GM19468 (cell line): ENCODE measurements at regions not wholly inside any gene's neighbourhood (a gene's known extent, or its start where the extent isn't known, plus 50 kb on each side); places are given as distances from the start of the nearest gene placed in this dataset.

Source experiments
- ATAC-seq: cut with Tn5 transposase; IDR thresholded peaks from one replicate; pipeline ENCODE4 v1.9.1; 2021; ENCODE audit warnings: mild to moderate bottlenecking, moderate library complexity, moderate number of reproducible peaks; ENCODE audit not compliant: unreplicated experiment; ENCODE audit errors: extremely low read depth

DNA sequence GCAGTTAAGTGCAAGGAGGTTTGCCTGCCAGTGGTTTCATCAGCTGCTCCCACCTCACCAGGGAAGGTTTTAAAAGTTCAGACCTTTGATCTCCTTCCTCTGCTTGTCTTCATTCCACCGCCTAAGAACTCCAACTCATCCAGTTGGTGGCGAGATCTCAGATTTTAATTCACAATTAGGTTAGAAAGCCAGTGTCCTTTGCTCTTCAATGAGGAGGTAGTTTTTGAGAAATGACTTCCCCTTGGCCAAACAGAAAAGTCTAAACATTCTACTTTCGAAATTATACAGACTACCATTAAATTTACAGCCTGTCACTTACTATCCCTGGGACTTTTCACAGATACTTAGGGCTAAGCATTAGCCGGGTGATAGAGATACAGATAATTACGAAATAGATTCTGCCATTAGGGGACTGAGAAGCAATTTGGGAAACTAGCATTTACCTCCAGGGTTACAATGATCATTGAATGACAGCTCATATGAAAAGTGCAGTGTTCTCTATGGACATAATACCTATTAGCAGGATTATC is 513.4 kb upstream of the GHITM start:
- ATAC-seq: no peak

- ATAC-seq: no peak
Observed at GRCh38 chr10:83632701-83633100, 506.6 kb upstream of the GHITM start.

DNA sequence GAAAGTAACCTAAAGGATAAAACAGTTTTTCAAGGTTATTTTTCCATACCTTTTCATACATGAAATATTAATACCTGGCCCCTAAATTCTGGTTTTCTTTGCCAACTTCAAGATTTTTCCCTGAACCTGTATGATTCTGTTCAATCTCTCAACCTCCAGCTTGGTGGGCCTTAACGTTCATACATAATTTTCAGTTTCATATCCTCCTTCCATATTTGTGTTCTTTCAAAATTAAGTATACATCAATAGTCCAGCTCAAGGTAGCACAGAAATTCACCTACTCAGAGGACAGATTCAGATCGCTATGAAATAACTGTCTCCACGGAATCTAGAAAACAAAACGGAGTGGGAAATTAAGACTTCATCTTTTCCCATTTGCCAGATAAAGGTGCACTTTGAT is 505.8 kb upstream of the GHITM start:
- no peak for ATAC-seq

DNA sequence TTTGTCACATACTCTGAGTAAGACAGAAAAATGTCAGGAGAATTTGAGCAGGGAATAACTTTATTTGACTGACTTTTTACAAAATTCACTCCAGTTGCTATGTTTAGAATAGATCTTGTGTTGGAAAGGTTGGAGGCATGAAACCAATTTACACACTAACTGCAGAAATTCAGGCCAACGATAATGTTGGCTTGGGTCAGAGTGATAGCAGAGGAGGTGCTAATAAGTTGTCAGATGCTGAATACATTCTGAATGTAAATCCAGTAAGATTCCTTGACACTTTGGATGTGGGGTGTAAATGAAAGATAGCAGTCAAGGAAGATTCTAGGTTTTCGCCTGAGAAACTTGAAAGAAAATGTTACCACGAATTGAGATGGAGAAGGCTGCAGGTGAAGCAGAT is 502.5 kb upstream of the GHITM start:
- no peak for ATAC-seq

GRCh38 chr10:83647526-83647925 is 491.8 kb upstream of the GHITM start:
- no peak for ATAC-seq

DNA sequence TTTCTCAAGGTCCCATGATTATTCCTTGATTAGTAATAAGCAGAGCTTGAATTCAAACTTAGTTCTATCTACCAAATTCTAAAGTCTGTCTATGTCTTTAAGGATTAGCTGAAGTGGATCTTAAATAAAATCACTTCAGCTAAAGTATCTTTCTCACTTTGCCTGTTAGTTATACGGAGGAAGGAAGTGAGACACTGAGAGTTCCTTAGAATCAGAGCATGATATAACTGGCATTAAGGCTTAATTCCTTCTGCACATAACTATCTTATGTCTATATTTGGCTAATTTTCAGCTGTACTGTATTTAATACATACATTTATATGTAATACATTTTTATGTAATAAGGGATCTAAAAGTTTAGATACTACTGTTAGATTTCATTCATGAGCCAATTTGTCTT is 491.1 kb upstream of the GHITM start:
- no peak for ATAC-seq

GRCh38 chr10:83649471-83649870 is 489.8 kb upstream of the GHITM start:
- ATAC-seq: no peak

GRCh38 chr10:83654689-83655088 is 484.6 kb upstream of the GHITM start:
- ATAC-seq: no peak

DNA sequence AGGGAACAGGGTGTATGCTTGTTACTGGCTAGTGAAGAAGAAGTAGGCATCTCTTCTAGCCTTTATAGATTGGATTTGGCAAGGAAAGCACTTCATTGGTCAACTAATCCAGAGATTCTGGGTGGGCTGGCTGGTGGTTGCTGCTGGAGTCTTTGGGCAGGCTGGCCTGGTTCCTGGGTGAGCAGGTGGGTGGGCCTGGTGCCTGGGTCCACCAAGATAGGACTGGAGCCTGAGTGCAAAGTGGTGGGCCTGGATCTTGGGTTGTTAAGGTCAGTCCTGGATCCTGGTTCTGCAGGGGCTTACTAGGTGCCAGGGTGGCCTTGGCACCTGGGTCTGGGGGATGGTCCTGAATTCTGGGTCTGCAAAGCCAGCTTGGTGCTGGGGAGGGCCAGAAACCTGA is 482.4 kb upstream of the GHITM start:
- no peak for ATAC-seq

GRCh38 chr10:83657487-83657886 is 481.8 kb upstream of the GHITM start:
- ATAC-seq: no peak

DNA sequence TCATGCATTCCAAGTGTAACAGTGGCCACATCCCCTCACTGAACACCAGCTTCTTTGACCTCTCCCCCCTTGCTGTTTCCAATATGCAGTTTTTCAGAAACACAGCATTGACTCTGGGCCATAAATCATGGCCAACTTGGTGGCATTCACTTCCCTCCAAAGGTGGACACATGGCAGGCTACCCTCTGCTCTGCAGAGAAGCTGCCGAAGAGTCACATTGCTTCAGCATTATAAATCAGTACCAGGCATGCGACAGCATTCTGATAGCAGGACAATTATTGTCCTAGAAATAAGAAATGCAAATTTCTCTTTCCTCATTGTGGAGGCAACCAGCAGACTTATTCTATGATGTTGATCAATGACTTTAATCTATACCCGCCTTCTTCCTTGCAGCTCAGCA is 475.4 kb upstream of the GHITM start:
- ATAC-seq: no peak

DNA sequence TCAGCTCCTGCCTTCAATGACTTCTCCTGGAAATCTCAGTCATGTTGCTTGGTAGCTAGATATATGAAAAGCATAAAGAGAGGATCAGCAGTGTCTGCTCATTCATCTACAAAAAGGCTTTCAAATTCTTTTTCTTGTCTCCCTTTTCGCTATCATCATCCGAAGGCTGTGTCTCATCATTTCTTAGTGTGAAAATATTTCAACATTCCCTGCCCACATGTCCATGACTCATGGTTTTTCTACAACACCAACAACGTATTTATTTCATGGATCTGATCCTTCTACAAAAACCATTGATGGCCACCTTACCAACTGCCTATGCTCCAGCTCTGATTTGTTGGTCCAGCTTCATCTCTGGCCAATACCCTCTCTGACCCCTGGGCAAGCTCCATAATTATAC is 472.5 kb upstream of the GHITM start:
- ATAC-seq: no peak

- ATAC-seq: no peak
Observed at GRCh38 chr10:83667594-83667993, 471.7 kb upstream of the GHITM start.

DNA sequence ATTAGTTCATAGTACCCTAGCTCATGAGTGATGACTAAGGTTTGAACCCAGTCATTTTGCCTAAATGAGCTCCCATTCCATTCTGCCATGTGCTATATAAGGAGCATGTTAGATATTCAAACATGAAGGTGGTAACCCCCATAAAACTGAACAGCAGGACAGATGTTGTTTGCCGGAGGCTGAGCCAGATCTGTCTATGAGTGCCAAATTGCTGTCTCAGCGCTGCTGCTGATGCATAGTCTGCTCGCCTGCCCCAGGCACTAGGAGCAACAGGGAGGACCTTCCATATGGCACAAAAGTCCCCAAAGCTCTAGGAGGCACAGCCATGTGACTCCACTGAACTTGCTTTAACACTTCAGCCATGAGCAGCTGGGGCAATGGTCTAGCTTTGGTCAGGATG is 466.0 kb upstream of the GHITM start:
- ATAC-seq: no peak

GRCh38 chr10:83677795-83678194 is 461.5 kb upstream of the GHITM start:
- ATAC-seq: no peak

DNA sequence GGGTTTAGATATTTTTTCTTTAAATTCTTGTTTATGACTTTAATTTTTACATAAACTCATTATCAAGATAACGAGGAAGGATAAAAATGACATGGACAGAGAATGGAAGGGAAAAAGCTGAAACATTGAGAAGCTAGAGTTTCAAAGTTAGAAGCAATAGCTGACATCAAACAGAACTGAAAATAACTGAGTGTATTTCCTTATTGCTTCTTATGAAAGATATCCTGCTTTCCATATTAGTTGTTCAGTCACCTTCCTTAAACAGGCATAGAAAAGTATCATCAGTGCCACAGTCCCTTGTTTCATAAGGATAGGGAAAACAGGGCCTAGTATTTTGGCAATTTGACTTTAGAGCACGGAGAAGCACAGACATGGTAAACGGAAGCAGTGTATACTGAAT is 460.5 kb upstream of the GHITM start:
- ATAC-seq: no peak

- peak; percentile 99 for ATAC-seq
Observed at GRCh38 chr10:83680470-83680891, 458.8 kb upstream of the GHITM start.

- ATAC-seq: no peak
Observed at GRCh38 chr10:83682414-83682813, 456.9 kb upstream of the GHITM start.

- ATAC-seq: no peak
Observed at GRCh38 chr10:83685458-83685857, 453.9 kb upstream of the GHITM start.

DNA sequence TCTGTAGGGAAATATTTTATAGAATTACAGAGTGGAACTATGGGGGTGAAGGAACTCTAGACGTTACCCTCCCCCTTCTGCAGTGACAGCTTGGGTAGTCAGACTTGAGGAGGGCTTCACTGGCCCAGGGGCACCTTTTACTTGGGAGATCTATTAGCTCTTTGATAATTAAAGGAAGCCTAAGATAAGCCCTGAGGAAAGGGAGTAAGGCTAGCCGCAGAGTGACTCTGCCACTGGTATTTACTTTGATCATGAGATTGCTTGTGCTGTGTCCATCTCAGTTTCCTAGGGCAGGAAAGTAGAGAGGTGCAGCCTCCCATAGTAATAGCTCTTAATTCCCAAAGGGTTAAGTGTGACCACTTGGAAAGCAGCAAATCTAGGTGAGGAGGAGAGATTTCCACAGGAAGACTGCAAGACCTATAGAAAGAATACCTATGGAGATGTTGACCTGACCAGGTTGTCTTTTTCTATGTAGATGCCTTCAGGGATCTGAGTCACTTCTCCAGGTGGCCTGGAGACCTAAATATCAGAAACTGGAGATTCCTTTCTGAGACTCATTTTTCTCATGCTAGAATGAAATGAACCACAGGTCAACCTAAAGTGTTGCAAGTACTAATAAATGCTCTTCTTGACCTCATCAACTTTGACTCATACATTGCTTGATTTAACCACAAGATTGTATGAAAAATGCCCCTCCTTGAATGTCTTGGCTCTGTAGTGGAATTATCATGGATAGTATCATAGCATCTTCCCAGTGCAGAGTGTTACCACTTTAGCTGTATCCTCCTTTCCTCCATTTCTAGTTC is 447.3 kb upstream of the GHITM start:
- no peak for ATAC-seq

DNA sequence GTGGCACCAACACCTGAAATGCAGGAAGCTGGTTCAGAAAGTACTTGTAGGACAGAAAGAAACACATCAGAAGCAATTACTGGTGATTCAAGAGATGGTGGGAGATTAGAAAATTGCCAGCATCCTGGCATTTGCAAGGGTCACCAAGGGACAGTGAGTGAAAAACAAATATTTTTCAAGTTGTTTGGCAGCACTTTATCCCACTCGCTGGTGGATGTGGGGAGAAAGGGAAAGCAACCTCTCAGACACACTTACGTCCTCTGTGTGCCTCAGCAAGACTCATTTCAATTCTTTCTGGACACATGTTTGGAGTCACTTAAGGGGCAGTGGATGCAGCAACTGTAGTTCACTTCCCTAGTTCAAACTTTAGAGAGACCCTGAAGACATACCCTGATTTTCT is 440.4 kb upstream of the GHITM start:
- ATAC-seq: no peak

- no peak for ATAC-seq
Observed at GRCh38 chr10:83701799-83702198, 437.5 kb upstream of the GHITM start.
